SK-N-SH (cell line): ENCODE measurements at regions not wholly inside any gene's neighbourhood (a gene's known extent, or its start where the extent isn't known, plus 50 kb on each side); places are given as distances from the start of the nearest gene placed in this dataset.

Experiments used
- CTCF ChIA-PET: fragments of 300-600, 350-600 bp; formaldehyde crosslinking; extraction: SDS; loops from one replicate; lab custom pipeline; 2021; lab: Yijun Ruan, JAX
- POLR2A ChIA-PET: fragments of 350-600 bp; sonication (Branson Sonifier 250); formaldehyde crosslinking; extraction: SDS; loops from one replicate; lab custom pipeline; 2020; ENCODE audit warnings: antibody characterized with exemption, inconsistent platforms; lab: Yijun Ruan, JAX
- DNase-seq: peaks from one replicate; pipeline ENCODE4 v3.0.0; 2012
- H2AFZ ChIP-seq: fragments of 200-600 bp; sonication (generic); 2 replicates; pipeline ENCODE4 v1.8.1; 2016; ENCODE audit warnings: antibody characterized with exemption, mild to moderate bottlenecking, low read depth
- H3F3A ChIP-seq: fragments of 200-600 bp; sonication (generic); replicated peaks from 2 replicates; pipeline ENCODE3; 2016; ENCODE audit warnings: antibody characterized with exemption, mild to moderate bottlenecking; ENCODE audit not compliant: insufficient read depth
- H3K27ac ChIP-seq, 2 experiments: fragments of 200-500 bp in 1 of 2; fragments of 200-600 bp in 1 of 2; sonication (Bioruptor generic) in 1 of 2; sonication (generic), shearing (Covaris generic) in 1 of 2; 2 replicates each; pipeline versions ENCODE4 v1.5.1 to v1.6.1; 2014 to 2016; ENCODE audit warnings: low read depth in 2 of 2, inconsistent platforms in 1 of 2, low read length in 1 of 2, mild to moderate bottlenecking in 1 of 2, mixed read lengths in 1 of 2
- H3K27me3 ChIP-seq: fragments of 200-600 bp; sonication (generic), shearing (Covaris generic); 2 replicates; pipeline ENCODE4 v1.6.1; 2016; ENCODE audit warnings: mixed run types; ENCODE audit not compliant: insufficient read depth
- H3K36me3 ChIP-seq, 2 experiments: fragments of 200-500 bp in 1 of 2; fragments of 200-600 bp in 1 of 2; sonication (Bioruptor generic) in 1 of 2; sonication (generic) in 1 of 2; replicated peaks in 1 of 2; 2 replicates each; pipeline versions ENCODE3 to v1.5.1; 2014 to 2016; ENCODE audit warnings: low read length in 1 of 2, mild to moderate bottlenecking in 1 of 2; ENCODE audit not compliant: insufficient read depth in 2 of 2, control insufficient read depth in 1 of 2
- H3K4me1 ChIP-seq, 2 experiments: fragments of 200-500 bp in 1 of 2; fragments of 200-600 bp in 1 of 2; sonication (Bioruptor generic) in 1 of 2; sonication (generic), shearing (Covaris generic) in 1 of 2; 2 replicates each; pipeline versions ENCODE4 v1.5.1 to v1.6.1; 2014 to 2016; ENCODE audit warnings: low read depth in 1 of 2, low read length in 1 of 2, mixed run types in 1 of 2; ENCODE audit not compliant: insufficient read depth in 2 of 2, control insufficient read depth in 1 of 2
- H3K4me2 ChIP-seq: fragments of 200-600 bp; sonication (generic), shearing (Covaris generic); 2 replicates; pipeline ENCODE4 v1.6.1; 2017; ENCODE audit warnings: mixed run types
- H3K4me3 ChIP-seq, 2 experiments: fragments of 200-500 bp in 1 of 2; fragments of 200-600 bp in 1 of 2; sonication (Bioruptor generic) in 1 of 2; sonication (generic), shearing (Covaris generic) in 1 of 2; 2 replicates each; pipeline versions ENCODE4 v1.5.1 to v1.8.1; 2014 to 2016; ENCODE audit warnings: low read depth in 2 of 2, inconsistent platforms in 1 of 2, low read length in 1 of 2, mild to moderate bottlenecking in 1 of 2, mixed read lengths in 1 of 2, moderate library complexity in 1 of 2
- H3K79me2 ChIP-seq: fragments of 200-600 bp; sonication (generic); 2 replicates; pipeline ENCODE4 v1.8.1; 2017; ENCODE audit warnings: mild to moderate bottlenecking; ENCODE audit not compliant: insufficient read depth
- H3K9ac ChIP-seq: fragments of 200-600 bp; sonication (generic); 2 replicates; pipeline ENCODE4 v1.6.1; 2017; ENCODE audit warnings: mixed run types
- H3K9me2 ChIP-seq: fragments of 200-600 bp; sonication (generic); 2 replicates; pipeline ENCODE4 v1.6.1; 2017; ENCODE audit warnings: mixed run types
- H3K9me3 ChIP-seq: fragments of 200-600 bp; sonication (generic); 2 replicates; pipeline ENCODE4 v1.6.1; 2017; ENCODE audit warnings: mixed run types, mild to moderate bottlenecking, moderate library complexity
- H4K20me1 ChIP-seq: fragments of 200-600 bp; sonication (generic); 2 replicates; pipeline ENCODE4 v1.6.1; 2017; ENCODE audit warnings: mild to moderate bottlenecking, mixed run types; ENCODE audit not compliant: insufficient read depth
- CHD2 ChIP-seq: fragments of 150-350 bp; IDR thresholded peaks from 2 replicates; pipeline ENCODE4 v1.6.1; 2018; ENCODE audit warnings: low read length; ENCODE audit not compliant: partially characterized antibody
- EP300 ChIP-seq, 2 experiments: IDR thresholded peaks; 2 replicates each; pipeline versions ENCODE4 v1.4.0 to v1.6.1; 2012; ENCODE audit warnings: borderline replicate concordance in 1 of 2, low read depth in 1 of 2, low read length in 1 of 2
- EZH2phosphoT487 ChIP-seq: fragments of 200-600 bp; sonication (generic); IDR thresholded peaks from 2 replicates; pipeline ENCODE4 v1.6.1; 2017; ENCODE audit warnings: low read depth, mixed run types, mild to moderate bottlenecking, antibody characterized with exemption, moderate library complexity, borderline replicate concordance
- FOXJ3 ChIP-seq: sonication (generic); formaldehyde crosslinking; IDR thresholded peaks from 2 replicates; pipeline ENCODE4 v1.5.1; 2020; ENCODE audit warnings: mild to moderate bottlenecking, missing genetic modification reagents
- FOXM1 ChIP-seq: IDR thresholded peaks from 2 replicates; pipeline ENCODE4 v1.4.0; 2012; ENCODE audit warnings: low read depth, mild to moderate bottlenecking
- GABPA ChIP-seq: IDR thresholded peaks from 2 replicates; pipeline ENCODE4 v1.4.0; 2012; ENCODE audit warnings: low read depth, mild to moderate bottlenecking
- GATA2 ChIP-seq: sonication (generic); formaldehyde crosslinking; IDR thresholded peaks from 2 replicates; pipeline ENCODE4 v1.5.0; 2020; ENCODE audit warnings: mild to moderate bottlenecking, missing genetic modification reagents
- MAX ChIP-seq: IDR thresholded peaks from 2 replicates; pipeline ENCODE4 v1.4.0; 2012; ENCODE audit warnings: low read depth
- MXI1 ChIP-seq: IDR thresholded peaks from 2 replicates; pipeline ENCODE4 v1.6.1; 2012; ENCODE audit warnings: mild to moderate bottlenecking, low read depth, low read length, improper control_type of control experiment
- NFIC ChIP-seq: IDR thresholded peaks from 2 replicates; pipeline ENCODE4 v1.4.0; 2012; ENCODE audit warnings: borderline replicate concordance
- RAD21 ChIP-seq: IDR thresholded peaks from 2 replicates; pipeline ENCODE4 v1.6.1; 2012; ENCODE audit warnings: mild to moderate bottlenecking, low read length
- RCOR1 ChIP-seq: fragments of 150-350 bp; IDR thresholded peaks from 2 replicates; pipeline ENCODE4 v1.6.1; 2017; ENCODE audit warnings: antibody characterized with exemption, low read length
- RXRA ChIP-seq: IDR thresholded peaks from 2 replicates; pipeline ENCODE4 v1.4.0; 2012; ENCODE audit warnings: low read depth, mild to moderate bottlenecking, borderline replicate concordance
- SMC3 ChIP-seq: IDR thresholded peaks from 2 replicates; pipeline ENCODE4 v1.6.1; 2012; ENCODE audit warnings: low read depth, low read length, improper control_type of control experiment
- USF1 ChIP-seq: IDR thresholded peaks from 2 replicates; pipeline ENCODE4 v1.4.0; 2012; ENCODE audit warnings: low read depth, borderline replicate concordance
- ZBTB33 ChIP-seq: IDR thresholded peaks from 2 replicates; pipeline ENCODE4 v1.4.0; 2012; ENCODE audit warnings: low read depth, borderline replicate concordance
- WGBS: methylation state at CpG from one replicate; pipeline ENCODE4 v1.1.6; 2017; ENCODE audit warnings: low lambda C conversion rate; 5-methylcytosine and 5-hydroxymethylcytosine counted together

- H3K36me3 ChIP-seq: no peaks in the 10 kb centered on the region
- H3K4me3 ChIP-seq: no peak overlapping the region
- no peak overlapping the region for H3K9ac ChIP-seq
- H3K9me2 ChIP-seq: 0 out of 2 replicates have a peak, but pooled peaks cover 2% of the 10 kb centered on the region
- peak; percentile 69 for DNase-seq
- no peaks in the 10 kb centered on the region for H3K27me3 ChIP-seq
- 20% methylated on average over 7 of the region's 7 CpGs for WGBS
- H3K79me2 ChIP-seq: no peaks in the 10 kb centered on the region
- H3K4me2 ChIP-seq: no peak overlapping the region
- ChIA-PET CTCF (interaction anchor here (0.7 to 4.1 kb wide), 7 partner anchors 9 to 537 kb away, joined by 3 to 15 read pairs (median 4); no protein-coding TSS in a partner anchor), POLR2A (interaction anchor here (0.9 to 1.2 kb wide), 2 partner anchors 44 kb away, joined by 5 to 7 read pairs; no protein-coding TSS in a partner anchor)
- H2AFZ ChIP-seq: no peak overlapping the region
- H3K27ac ChIP-seq: peak overlapping the region in 1 of 2 experiments; percentile 99; a peak in 2 of 4 replicates
- no peaks in the 10 kb centered on the region for H3K9me3 ChIP-seq
- peak; percentile 30 for TF ChIP-seq RAD21
- TF ChIP-seq FOXJ3 (CRISPR knock-in tag): peak; percentile 78
- TF ChIP-seq SMC3: no peak
- TF ChIP-seq EZH2phosphoT487: no peak
- TF ChIP-seq MXI1: 0 out of 2 replicates have a peak, but pooled peaks have one; percentile 11
- TF ChIP-seq GABPA: no peak
- TF ChIP-seq GATA2 (CRISPR knock-in tag): peak; percentile 88
- TF ChIP-seq CHD2: peak; percentile 70
- TF ChIP-seq RCOR1: peak; percentile 73; the same call in 1 of the 2 replicates
- peak in 1 of 2 experiments; percentile 90; a peak in 2 of 4 replicates for TF ChIP-seq EP300 (IDR thresholded peaks at IDR 0.05; ENCODE audit: borderline replicate concordance in 1 of 2, low read depth in 1 of 2, low read length in 1 of 2)
- no peak for TF ChIP-seq FOXM1
- H4K20me1 ChIP-seq: no peaks in the 10 kb centered on the region
- no peaks in the 10 kb centered on the region for H3F3A ChIP-seq
- H3K4me1 ChIP-seq: peaks cover 0 to 43% of the 10 kb centered on the region in 2 experiments; a peak in 2 of 4 replicates
Observed at GRCh38 chr5:5666369-5666768, 243.9 kb downstream of the ICE1 start.

GRCh38 chr5:5666076-5666365 is 243.5 kb downstream of the ICE1 start:
- POLR2A ChIA-PET: interaction anchor here (1.2 kb wide), 1 partner anchor 45 kb away, joined by 5 read pairs; no protein-coding TSS in a partner anchor
- TF ChIP-seq NFIC: no peak
- no peak for TF ChIP-seq MAX
- no peak for TF ChIP-seq SMC3
- no peak for TF ChIP-seq RXRA
- no peak for TF ChIP-seq ZBTB33
- no peak for TF ChIP-seq USF1
- TF ChIP-seq, all 33 proteins: peak for 0
- Histone ChIP-seq H4K20me1 (no peaks in the 10 kb centered on the region), H2AFZ (no peak overlapping the region), H3K79me2 (no peaks in the 10 kb centered on the region), H3K9me3 (no peaks in the 10 kb centered on the region), H3K9ac (no peak overlapping the region), H3K4me3 (no peak overlapping the region), H3K9me2 (0 out of 2 replicates have a peak, but pooled peaks cover 2% of the 10 kb centered on the region), H3K4me1 (peaks cover 0 to 43% of the 10 kb centered on the region in 2 experiments; a peak in 2 of 4 replicates), H3K27ac (peak overlapping the region in 1 of 2 experiments; percentile 99; a peak in 2 of 4 replicates), H3K36me3 (no peaks in the 10 kb centered on the region), H3F3A (no peaks in the 10 kb centered on the region), H3K4me2 (no peak overlapping the region), H3K27me3 (no peaks in the 10 kb centered on the region)
- WGBS: 76% methylated on average over 2 of the region's 2 CpGs
- no peak for DNase-seq
- CTCF ChIA-PET: interaction anchor here (0.7 to 4.1 kb wide), 7 partner anchors 8 to 538 kb away, joined by 3 to 15 read pairs (median 4); no protein-coding TSS in a partner anchor
